Sigmoid colon (tissue), 4 donors: ENCODE measurements at regions not wholly inside any gene's neighbourhood (a gene's known extent, or its start where the extent isn't known, plus 50 kb on each side); places are given as distances from the start of the nearest gene placed in this dataset.

Experiments
- CTCF ChIP-seq, 4 experiments: fragments of 450-650 bp in 3 of 4; fragments of 200-600 bp in 1 of 4; IDR thresholded peaks; one replicate each; pipeline ENCODE4 v1.5.1; 2016 to 2019; ENCODE audit warnings: antibody characterized with exemption in 4 of 4, mild to moderate bottlenecking in 3 of 4, moderate library complexity in 2 of 4
- POLR2AphosphoS5 ChIP-seq, 4 donors: sonication (generic); formaldehyde crosslinking; IDR thresholded peaks; one replicate each; pipeline ENCODE4 v1.6.1; 2017; ENCODE audit warnings: antibody characterized with exemption in 4 of 4

- TF ChIP-seq POLR2AphosphoS5 (IDR thresholded peaks at IDR 0.05): peak in 3 of 4 donors; percentile 36 to 59 (median 40)
- TF ChIP-seq CTCF (IDR thresholded peaks at IDR 0.05): no peak
These were observed 224.9 kb downstream of the SEC14L1 start for GRCh38 chr17:77365584-77366186.
